Caco-2 (cell line): ENCODE measurements at regions not wholly inside any gene's neighbourhood (a gene's known extent, or its start where the extent isn't known, plus 50 kb on each side); places are given as distances from the start of the nearest gene placed in this dataset.

ENCODE experiments used
- BruUV-seq: library from RNA; stranded (reverse); fragments of 400-500 nt; replicated peaks from 2 replicates; lab custom pipeline; 2021; lab: Mats Ljungman, UMichigan
- CTCF ChIA-PET: fragments of 300-600 bp; sonication (Branson Sonifier 250); formaldehyde crosslinking; loops from one replicate; lab custom pipeline; 2022; ENCODE audit warnings: antibody characterized with exemption; lab: Charles Lee
- POLR2A ChIA-PET: fragments of 300-600 bp; sonication (Branson Sonifier 250); formaldehyde crosslinking; loops from one replicate; lab custom pipeline; 2022; ENCODE audit warnings: antibody characterized with exemption; lab: Charles Lee
- DNase-seq, 2 experiments: peaks; one replicate each; pipeline versions ENCODE4 v3.0.0 to v3.0.0-alpha.2; 2020 to 2022
- H3K27me3 ChIP-seq: replicated peaks from 2 replicates; pipeline ENCODE4 v1.6.0; 2011; ENCODE audit warnings: low read length; ENCODE audit not compliant: control insufficient read depth, insufficient read depth
- H3K36me3 ChIP-seq: 2 replicates; pipeline ENCODE4 v1.5.1; 2011; ENCODE audit warnings: low read length; ENCODE audit not compliant: control insufficient read depth, insufficient read depth
- H3K4me1 ChIP-seq: fragments of 250-450 bp; sonication (Bioruptor Pico); 2 replicates; pipeline ENCODE4 v1.5.1; 2020; ENCODE audit warnings: mild to moderate bottlenecking
- H3K4me3 ChIP-seq: 2 replicates; pipeline ENCODE4 v1.5.1; 2011; ENCODE audit warnings: low read depth, mild to moderate bottlenecking, control low read depth, low read length
- H3K9me3 ChIP-seq: fragments of 250-450 bp; sonication (Bioruptor Pico); 2 replicates; pipeline ENCODE4 v1.5.1; 2020; ENCODE audit warnings: mild to moderate bottlenecking, moderate library complexity
- H3K27ac Mint-ChIP-seq: one replicate; pipeline ENCODE4 v1.8.0; 2022; ENCODE audit warnings: mixed read lengths; ENCODE audit not compliant: unreplicated experiment
- H3K27me3 Mint-ChIP-seq: one replicate; pipeline ENCODE4 v1.8.0; 2022; ENCODE audit warnings: mixed read lengths; ENCODE audit not compliant: insufficient read depth, unreplicated experiment
- H3K36me3 Mint-ChIP-seq: one replicate; pipeline ENCODE4 v1.8.0; 2022; ENCODE audit warnings: mild to moderate bottlenecking, mixed read lengths; ENCODE audit not compliant: insufficient read depth, unreplicated experiment
- H3K4me1 Mint-ChIP-seq: one replicate; pipeline ENCODE4 v1.8.0; 2022; ENCODE audit warnings: low read depth, mixed read lengths; ENCODE audit not compliant: unreplicated experiment
- H3K4me3 Mint-ChIP-seq: one replicate; pipeline ENCODE4 v1.8.0; 2022; ENCODE audit warnings: mild to moderate bottlenecking, moderate library complexity, mixed read lengths; ENCODE audit not compliant: unreplicated experiment
- H3K9me3 Mint-ChIP-seq: one replicate; pipeline ENCODE4 v1.8.0; 2022; ENCODE audit warnings: mixed read lengths; ENCODE audit not compliant: unreplicated experiment
- intact Hi-C: fragments of 100-400 bp; cut with micrococcal nuclease; formaldehyde crosslinking; loops from one replicate; pipeline ENCODE4 v1.10.0; 2022; ENCODE audit not compliant: unreplicated experiment
- TF ChIP-seq, protein P1 (sequence below), 2 experiments: fragments of 200-600 bp in 1 of 2; IDR thresholded peaks; 1 replicate in 1 of 2; 2 replicates in 1 of 2; pipeline versions ENCODE4 v1.5.1 to v1.8.0; 2011 to 2022; ENCODE audit warnings: antibody characterized with exemption in 1 of 2, control low read depth in 1 of 2, inconsistent platforms in 1 of 2, low read depth in 1 of 2, low read length in 1 of 2, mild to moderate bottlenecking in 1 of 2, moderate library complexity in 1 of 2; ENCODE audit not compliant: insufficient read depth in 1 of 2, severe bottlenecking in 1 of 2, unreplicated experiment in 1 of 2

- Histone ChIP-seq H3K4me3 (no peak overlapping the region), H3K4me1 (no peaks in the 10 kb centered on the region), H3K27me3 (no peaks in the 10 kb centered on the region), H3K9me3 (no peaks in the 10 kb centered on the region; the same call in 1 of the 2 replicates), H3K36me3 (no peaks in the 10 kb centered on the region)
- no peak for DNase-seq
- Mint-ChIP-seq H3K36me3 (no peaks in the 10 kb centered on the region), H3K9me3 (no peaks in the 10 kb centered on the region), H3K4me3 (no peak overlapping the region), H3K27me3 (peaks cover 16% of the 10 kb centered on the region), H3K4me1 (peaks cover 7% of the 10 kb centered on the region), H3K27ac (no peak overlapping the region)
- no TSS peak for BruUV-seq
- intact Hi-C loops = no loop called here
- CTCF ChIA-PET = no interaction called here
- POLR2A ChIA-PET = no interaction called here
- TF ChIP-seq, protein P1, sequence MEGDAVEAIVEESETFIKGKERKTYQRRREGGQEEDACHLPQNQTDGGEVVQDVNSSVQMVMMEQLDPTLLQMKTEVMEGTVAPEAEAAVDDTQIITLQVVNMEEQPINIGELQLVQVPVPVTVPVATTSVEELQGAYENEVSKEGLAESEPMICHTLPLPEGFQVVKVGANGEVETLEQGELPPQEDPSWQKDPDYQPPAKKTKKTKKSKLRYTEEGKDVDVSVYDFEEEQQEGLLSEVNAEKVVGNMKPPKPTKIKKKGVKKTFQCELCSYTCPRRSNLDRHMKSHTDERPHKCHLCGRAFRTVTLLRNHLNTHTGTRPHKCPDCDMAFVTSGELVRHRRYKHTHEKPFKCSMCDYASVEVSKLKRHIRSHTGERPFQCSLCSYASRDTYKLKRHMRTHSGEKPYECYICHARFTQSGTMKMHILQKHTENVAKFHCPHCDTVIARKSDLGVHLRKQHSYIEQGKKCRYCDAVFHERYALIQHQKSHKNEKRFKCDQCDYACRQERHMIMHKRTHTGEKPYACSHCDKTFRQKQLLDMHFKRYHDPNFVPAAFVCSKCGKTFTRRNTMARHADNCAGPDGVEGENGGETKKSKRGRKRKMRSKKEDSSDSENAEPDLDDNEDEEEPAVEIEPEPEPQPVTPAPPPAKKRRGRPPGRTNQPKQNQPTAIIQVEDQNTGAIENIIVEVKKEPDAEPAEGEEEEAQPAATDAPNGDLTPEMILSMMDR (IDR thresholded peaks at IDR 0.05; ENCODE audit: insufficient read depth in 1 of 2, low read depth in 1 of 2, low read length in 1 of 2, severe bottlenecking in 1 of 2, unreplicated experiment in 1 of 2) = no peak
Observed at GRCh38 chr7:118072893-118073674, 110.9 kb upstream of the LSM8 start.

GRCh38 chr7:118075936-118076335, 108.0 kb upstream of the LSM8 start:
- Histone ChIP-seq H3K4me1 (no peaks in the 10 kb centered on the region), H3K36me3 (no peaks in the 10 kb centered on the region), H3K9me3 (no peaks in the 10 kb centered on the region), H3K4me3 (no peak overlapping the region), H3K27me3 (no peaks in the 10 kb centered on the region)
- DNase-seq = no peak
- no TSS peak for BruUV-seq
- TF ChIP-seq, protein P1 (IDR thresholded peaks at IDR 0.05; ENCODE audit: insufficient read depth in 1 of 2, low read depth in 1 of 2, low read length in 1 of 2, severe bottlenecking in 1 of 2, unreplicated experiment in 1 of 2) = no peak
- no peaks in the 10 kb centered on the region for H3K36me3 Mint-ChIP-seq
- no peak overlapping the region for H3K4me3 Mint-ChIP-seq
- peaks cover 12% of the 10 kb centered on the region for H3K27me3 Mint-ChIP-seq
- H3K27ac Mint-ChIP-seq = no peak overlapping the region
- intact Hi-C loops = no loop called here
- H3K4me1 Mint-ChIP-seq = peaks cover 11% of the 10 kb centered on the region
- POLR2A ChIA-PET = no interaction called here
- H3K9me3 Mint-ChIP-seq = no peaks in the 10 kb centered on the region
- CTCF ChIA-PET = no interaction called here

DNA sequence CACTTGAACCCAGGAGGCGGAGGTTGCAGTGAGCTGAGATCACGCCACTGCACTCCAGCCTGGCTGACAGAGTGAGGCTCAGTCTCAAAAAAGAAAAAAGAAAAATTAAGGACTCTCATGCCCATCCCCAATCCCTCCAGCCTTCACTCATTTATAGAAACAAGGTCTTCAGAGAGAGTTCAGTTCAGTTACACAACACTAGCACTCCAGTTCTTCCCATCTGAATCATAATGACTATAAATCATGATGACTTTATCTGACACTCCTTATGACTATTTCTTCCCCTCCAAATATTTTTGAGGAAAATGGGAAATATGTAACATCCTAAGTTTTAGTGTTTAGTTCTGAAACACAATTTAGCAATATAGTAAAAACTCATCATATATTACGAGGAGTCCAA, 107.4 kb upstream of the LSM8 start:
- no peaks in the 10 kb centered on the region for H3K4me1 ChIP-seq
- no TSS peak for BruUV-seq
- DNase-seq = no peak
- TF ChIP-seq, protein P1 (IDR thresholded peaks at IDR 0.05; ENCODE audit: insufficient read depth in 1 of 2, low read depth in 1 of 2, low read length in 1 of 2, severe bottlenecking in 1 of 2, unreplicated experiment in 1 of 2) = no peak
- Mint-ChIP-seq H3K4me1 (peaks cover 11% of the 10 kb centered on the region), H3K27ac (no peak overlapping the region), H3K36me3 (no peaks in the 10 kb centered on the region), H3K4me3 (no peak overlapping the region), H3K9me3 (no peaks in the 10 kb centered on the region), H3K27me3 (peaks cover 12% of the 10 kb centered on the region)
- no peaks in the 10 kb centered on the region for H3K27me3 ChIP-seq
- ChIA-PET CTCF (no interaction called here), POLR2A (no interaction called here)
- H3K9me3 ChIP-seq = no peaks in the 10 kb centered on the region
- H3K4me3 ChIP-seq = no peak overlapping the region
- H3K36me3 ChIP-seq = no peaks in the 10 kb centered on the region
- intact Hi-C loops = no loop called here
